Tibial nerve (tissue), 4 donors: ENCODE measurements at regions not wholly inside any gene's neighbourhood (a gene's known extent, or its start where the extent isn't known, plus 50 kb on each side); places are given as distances from the start of the nearest gene placed in this dataset.

Experiments
- CTCF ChIP-seq, 5 experiments: fragments of 200-600 bp in 3 of 5; fragments of 450-650 bp in 2 of 5; sonication (generic) in 3 of 5; IDR thresholded peaks; one replicate each; pipeline ENCODE4 v1.5.1; 2016 to 2019; ENCODE audit warnings: antibody characterized with exemption in 5 of 5, mild to moderate bottlenecking in 3 of 5, moderate library complexity in 2 of 5
- EP300 ChIP-seq, 2 donors: sonication (generic); formaldehyde crosslinking; IDR thresholded peaks; one replicate each; pipeline ENCODE4 v1.6.1; 2017; ENCODE audit warnings: antibody characterized with exemption in 2 of 2, mild to moderate bottlenecking in 1 of 2
- POLR2A ChIP-seq, 2 donors: fragments of 450-650 bp; IDR thresholded peaks; one replicate each; pipeline ENCODE4 v1.6.1; 2017; ENCODE audit warnings: antibody characterized with exemption in 2 of 2, mild to moderate bottlenecking in 2 of 2, moderate library complexity in 2 of 2

GRCh38 chr14:105836730-105837129, 310.3 kb downstream of the TMEM121 start:
- TF ChIP-seq CTCF (IDR thresholded peaks at IDR 0.05) (no peak), POLR2A (IDR thresholded peaks at IDR 0.05) (no peak), EP300 (IDR thresholded peaks at IDR 0.05) (no peak)
